ENCODE measurements at regions not wholly inside any gene's neighbourhood (a gene's known extent, or its start where the extent isn't known, plus 50 kb on each side); places are given as distances from the start of the nearest gene placed in this dataset.

GRCh38 chr4:103374306-103374705 lies 176.2 kb upstream of the CENPE start:
- Mint-ChIP-seq H3K4me1 (no peaks in the 10 kb centered on the region), H3K4me3 (no peak overlapping the region), H3K36me3 (no peaks in the 10 kb centered on the region), H3K9me3 (no peaks in the 10 kb centered on the region), H3K27ac (no peak overlapping the region), H3K27me3 (no peaks in the 10 kb centered on the region)
- H3K27ac ChIP-seq (ENCODE audit: low read length) = no peak overlapping the region
- ChIA-PET POLR2A (no interaction called here), CTCF (no interaction called here)
- peak in 1 of 4 experiments; percentile 19 for ATAC-seq (replicated peaks in 1 of 4)
- 80% methylated on average over 1 of the region's 1 CpG for WGBS (ENCODE audit: insufficient coverage)
- H3K27me3 ChIP-seq (replicated peaks in 1 of 2; ENCODE audit: control insufficient read depth in 2 of 2, extremely low read depth in 1 of 2, insufficient read depth in 2 of 2, low read length in 1 of 2) = no peaks in the 10 kb centered on the region
- H3K4me3 ChIP-seq (ENCODE audit: control insufficient read depth in 1 of 2, extremely low read depth in 1 of 2, low read length in 1 of 2) = no peak overlapping the region
- H3K36me3 ChIP-seq (ENCODE audit: control insufficient read depth in 2 of 2, extremely low read depth in 1 of 2, insufficient read depth in 1 of 2, low read length in 1 of 2) = no peaks in the 10 kb centered on the region
- no peak for DNase-seq
- no peaks in the 10 kb centered on the region for H3K4me1 ChIP-seq (ENCODE audit: control insufficient read depth in 1 of 2, extremely low read depth in 1 of 2, insufficient read depth in 2 of 2, low read length in 2 of 2)
- no peaks in the 10 kb centered on the region for H3K9me3 ChIP-seq

- Histone ChIP-seq H3K27ac (ENCODE audit: low read length) (no peak overlapping the region), H3K4me1 (ENCODE audit: control insufficient read depth in 1 of 2, extremely low read depth in 1 of 2, insufficient read depth in 2 of 2, low read length in 2 of 2) (no peaks in the 10 kb centered on the region), H3K9me3 (no peaks in the 10 kb centered on the region), H3K27me3 (replicated peaks in 1 of 2; ENCODE audit: control insufficient read depth in 2 of 2, extremely low read depth in 1 of 2, insufficient read depth in 2 of 2, low read length in 1 of 2) (no peaks in the 10 kb centered on the region), H3K4me3 (ENCODE audit: control insufficient read depth in 1 of 2, extremely low read depth in 1 of 2, low read length in 1 of 2) (no peak overlapping the region), H3K36me3 (ENCODE audit: control insufficient read depth in 2 of 2, extremely low read depth in 1 of 2, insufficient read depth in 1 of 2, low read length in 1 of 2) (no peaks in the 10 kb centered on the region)
- Mint-ChIP-seq H3K27me3 (no peaks in the 10 kb centered on the region), H3K36me3 (no peaks in the 10 kb centered on the region), H3K4me1 (no peaks in the 10 kb centered on the region), H3K4me3 (no peak overlapping the region), H3K27ac (no peak overlapping the region), H3K9me3 (no peaks in the 10 kb centered on the region)
- WGBS (ENCODE audit: insufficient coverage) = 83% methylated on average over 1 of the region's 6 CpGs
- DNase-seq (no peak), ATAC-seq (replicated peaks in 1 of 4) (no peak)
- POLR2A ChIA-PET = no interaction called here
- CTCF ChIA-PET = no interaction called here
These were observed 173.9 kb upstream of the CENPE start for GRCh38 chr4:103372002-103372558.

- no peak overlapping the region for H3K27ac ChIP-seq (ENCODE audit: low read length)
- Mint-ChIP-seq H3K36me3 (no peaks in the 10 kb centered on the region), H3K9me3 (no peaks in the 10 kb centered on the region), H3K27me3 (no peaks in the 10 kb centered on the region), H3K4me1 (no peaks in the 10 kb centered on the region), H3K4me3 (no peak overlapping the region), H3K27ac (no peak overlapping the region)
- no peaks in the 10 kb centered on the region for H3K36me3 ChIP-seq (ENCODE audit: control insufficient read depth in 2 of 2, extremely low read depth in 1 of 2, insufficient read depth in 1 of 2, low read length in 1 of 2)
- POLR2A ChIA-PET = no interaction called here
- CTCF ChIA-PET = interaction anchor here in 1 of 2 donors (0.7 kb wide), 1 partner anchor 38 kb away, joined by 5 read pairs; no protein-coding TSS in a partner anchor
- no peaks in the 10 kb centered on the region for H3K9me3 ChIP-seq
- DNase-seq (no peak), ATAC-seq (replicated peaks in 1 of 4) (no peak)
- no peaks in the 10 kb centered on the region for H3K4me1 ChIP-seq (ENCODE audit: control insufficient read depth in 1 of 2, extremely low read depth in 1 of 2, insufficient read depth in 2 of 2, low read length in 2 of 2)
- no peaks in the 10 kb centered on the region for H3K27me3 ChIP-seq (replicated peaks in 1 of 2; ENCODE audit: control insufficient read depth in 2 of 2, extremely low read depth in 1 of 2, insufficient read depth in 2 of 2, low read length in 1 of 2)
- H3K4me3 ChIP-seq (ENCODE audit: control insufficient read depth in 1 of 2, extremely low read depth in 1 of 2, low read length in 1 of 2) = no peak overlapping the region
- WGBS (ENCODE audit: insufficient coverage) = no CpG with 5 or more reads among the region's 5 CpGs
These were observed 172.2 kb upstream of the CENPE start for GRCh38 chr4:103370336-103370735.

- ATAC-seq (replicated peaks in 1 of 4) (no peak), DNase-seq (no peak)
- Mint-ChIP-seq H3K4me1 (no peaks in the 10 kb centered on the region), H3K9me3 (peaks cover 4 to 10% (median 8%) of the 10 kb centered on the region in 3 donors), H3K36me3 (no peaks in the 10 kb centered on the region), H3K4me3 (no peak overlapping the region), H3K27ac (no peak overlapping the region), H3K27me3 (no peaks in the 10 kb centered on the region)
- H3K27ac ChIP-seq (ENCODE audit: low read length) = no peak overlapping the region
- no peaks in the 10 kb centered on the region for H3K4me1 ChIP-seq (ENCODE audit: control insufficient read depth in 1 of 2, extremely low read depth in 1 of 2, insufficient read depth in 2 of 2, low read length in 2 of 2)
- H3K9me3 ChIP-seq = no peaks in the 10 kb centered on the region
- WGBS (ENCODE audit: insufficient coverage) = no CpG with 5 or more reads among the region's 2 CpGs
- H3K36me3 ChIP-seq (ENCODE audit: control insufficient read depth in 2 of 2, extremely low read depth in 1 of 2, insufficient read depth in 1 of 2, low read length in 1 of 2) = no peaks in the 10 kb centered on the region
- POLR2A ChIA-PET = no interaction called here
- no peaks in the 10 kb centered on the region for H3K27me3 ChIP-seq (replicated peaks in 1 of 2; ENCODE audit: control insufficient read depth in 2 of 2, extremely low read depth in 1 of 2, insufficient read depth in 2 of 2, low read length in 1 of 2)
- CTCF ChIA-PET = no interaction called here
- no peak overlapping the region for H3K4me3 ChIP-seq (ENCODE audit: control insufficient read depth in 1 of 2, extremely low read depth in 1 of 2, low read length in 1 of 2)
These were observed 167.1 kb upstream of the CENPE start for GRCh38 chr4:103365285-103365684.

GRCh38 chr4:103364083-103364482 lies 165.9 kb upstream of the CENPE start:
- Histone ChIP-seq H3K27ac (ENCODE audit: low read length) (no peak overlapping the region), H3K9me3 (no peaks in the 10 kb centered on the region), H3K4me3 (ENCODE audit: control insufficient read depth in 1 of 2, extremely low read depth in 1 of 2, low read length in 1 of 2) (no peak overlapping the region), H3K4me1 (ENCODE audit: control insufficient read depth in 1 of 2, extremely low read depth in 1 of 2, insufficient read depth in 2 of 2, low read length in 2 of 2) (no peaks in the 10 kb centered on the region), H3K27me3 (replicated peaks in 1 of 2; ENCODE audit: control insufficient read depth in 2 of 2, extremely low read depth in 1 of 2, insufficient read depth in 2 of 2, low read length in 1 of 2) (no peaks in the 10 kb centered on the region), H3K36me3 (ENCODE audit: control insufficient read depth in 2 of 2, extremely low read depth in 1 of 2, insufficient read depth in 1 of 2, low read length in 1 of 2) (no peaks in the 10 kb centered on the region)
- Mint-ChIP-seq H3K36me3 (no peaks in the 10 kb centered on the region), H3K27ac (no peak overlapping the region), H3K4me3 (no peak overlapping the region), H3K27me3 (no peaks in the 10 kb centered on the region), H3K4me1 (no peaks in the 10 kb centered on the region), H3K9me3 (peaks cover 10 to 14% (median 12%) of the 10 kb centered on the region in 3 donors)
- ATAC-seq (replicated peaks in 1 of 4) (no peak), DNase-seq (no peak)
- CTCF ChIA-PET = no interaction called here
- POLR2A ChIA-PET = no interaction called here
- WGBS (ENCODE audit: insufficient coverage) = 67% methylated on average over 3 of the region's 4 CpGs

- Histone ChIP-seq H3K4me1 (ENCODE audit: control insufficient read depth in 1 of 2, extremely low read depth in 1 of 2, insufficient read depth in 2 of 2, low read length in 2 of 2) (no peaks in the 10 kb centered on the region), H3K36me3 (ENCODE audit: control insufficient read depth in 2 of 2, extremely low read depth in 1 of 2, insufficient read depth in 1 of 2, low read length in 1 of 2) (no peaks in the 10 kb centered on the region), H3K27me3 (replicated peaks in 1 of 2; ENCODE audit: control insufficient read depth in 2 of 2, extremely low read depth in 1 of 2, insufficient read depth in 2 of 2, low read length in 1 of 2) (no peaks in the 10 kb centered on the region), H3K4me3 (ENCODE audit: control insufficient read depth in 1 of 2, extremely low read depth in 1 of 2, low read length in 1 of 2) (no peak overlapping the region), H3K27ac (ENCODE audit: low read length) (no peak overlapping the region), H3K9me3 (no peaks in the 10 kb centered on the region)
- no peak overlapping the region for H3K4me3 Mint-ChIP-seq
- no peak overlapping the region for H3K27ac Mint-ChIP-seq
- no peak for ATAC-seq (replicated peaks in 1 of 4)
- peaks cover 10 to 18% (median 14%) of the 10 kb centered on the region in 3 donors for H3K9me3 Mint-ChIP-seq
- H3K27me3 Mint-ChIP-seq = no peaks in the 10 kb centered on the region
- no peaks in the 10 kb centered on the region for H3K4me1 Mint-ChIP-seq
- CTCF ChIA-PET = no interaction called here
- no peak for DNase-seq
- POLR2A ChIA-PET = no interaction called here
- H3K36me3 Mint-ChIP-seq = no peaks in the 10 kb centered on the region
These were observed 163.8 kb upstream of the CENPE start for GRCh38 chr4:103361926-103362325.

GRCh38 chr4:103359900-103360299 lies 161.8 kb upstream of the CENPE start:
- ChIA-PET POLR2A (no interaction called here), CTCF (no interaction called here)
- H3K4me3 Mint-ChIP-seq = no peak overlapping the region
- Histone ChIP-seq H3K4me3 (ENCODE audit: control insufficient read depth in 1 of 2, extremely low read depth in 1 of 2, low read length in 1 of 2) (no peak overlapping the region), H3K36me3 (ENCODE audit: control insufficient read depth in 2 of 2, extremely low read depth in 1 of 2, insufficient read depth in 1 of 2, low read length in 1 of 2) (no peaks in the 10 kb centered on the region), H3K4me1 (ENCODE audit: control insufficient read depth in 1 of 2, extremely low read depth in 1 of 2, insufficient read depth in 2 of 2, low read length in 2 of 2) (no peaks in the 10 kb centered on the region), H3K9me3 (no peaks in the 10 kb centered on the region), H3K27ac (ENCODE audit: low read length) (no peak overlapping the region), H3K27me3 (replicated peaks in 1 of 2; ENCODE audit: control insufficient read depth in 2 of 2, extremely low read depth in 1 of 2, insufficient read depth in 2 of 2, low read length in 1 of 2) (no peaks in the 10 kb centered on the region)
- H3K9me3 Mint-ChIP-seq = peaks cover 10 to 18% (median 14%) of the 10 kb centered on the region in 3 donors
- H3K36me3 Mint-ChIP-seq = no peaks in the 10 kb centered on the region
- no peaks in the 10 kb centered on the region for H3K4me1 Mint-ChIP-seq
- H3K27me3 Mint-ChIP-seq = no peaks in the 10 kb centered on the region
- H3K27ac Mint-ChIP-seq = no peak overlapping the region
- 88% methylated on average over 2 of the region's 2 CpGs for WGBS (ENCODE audit: insufficient coverage)
- ATAC-seq (replicated peaks in 1 of 4) (no peak), DNase-seq (no peak)

All from T-cell (primary cell).